Thyroid gland (tissue), 4 donors: ENCODE measurements at regions not wholly inside any gene's neighbourhood (a gene's known extent, or its start where the extent isn't known, plus 50 kb on each side); places are given as distances from the start of the nearest gene placed in this dataset.

Experiments used
- DNase-seq, 2 donors: peaks; one replicate each; pipeline ENCODE4 v3.0.0-alpha.2; 2019
- H3K27ac ChIP-seq, 3 donors: fragments of 200-600 bp; sonication (generic); 1 replicate in 2 of 3; 2 replicates in 1 of 3; pipeline ENCODE4 v1.5.1; 2016 to 2019; ENCODE audit warnings: mild to moderate bottlenecking in 1 of 3, moderate library complexity in 1 of 3
- H3K27me3 ChIP-seq: fragments of 200-600 bp; sonication (generic); one replicate; pipeline ENCODE4 v1.5.1; 2019
- H3K36me3 ChIP-seq, 2 donors: fragments of 200-600 bp; sonication (generic); one replicate each; pipeline ENCODE4 v1.5.1; 2016 to 2019
- H3K4me1 ChIP-seq, 2 donors: fragments of 200-600 bp; sonication (generic); one replicate each; pipeline ENCODE4 v1.5.1; 2017 to 2019
- H3K4me3 ChIP-seq, 3 donors: fragments of 200-600 bp; sonication (generic); replicated peaks in 1 of 3; 1 replicate in 2 of 3; 2 replicates in 1 of 3; pipeline ENCODE4 v1.5.1; 2016; ENCODE audit warnings: mild to moderate bottlenecking in 1 of 3
- H3K9me3 ChIP-seq: fragments of 200-600 bp; sonication (generic); one replicate; pipeline ENCODE4 v1.5.1; 2017
- POLR2A ChIP-seq, 2 donors: fragments of 450-650 bp; IDR thresholded peaks; one replicate each; pipeline ENCODE4 v1.6.1; 2017; ENCODE audit warnings: antibody characterized with exemption in 2 of 2, mild to moderate bottlenecking in 2 of 2, moderate library complexity in 1 of 2
- WGBS, 2 donors: methylation state at CpG; one replicate each; pipeline ENCODE4 v1.1.5; 2017; 5-methylcytosine and 5-hydroxymethylcytosine counted together
- intact Hi-C: fragments of 100-400 bp; cut with DNase I; formaldehyde crosslinking; loops from one replicate; pipeline ENCODE4 v1.15.1; 2023
- TF ChIP-seq, protein P1 (sequence below), 6 experiments: fragments of 200-600 bp in 3 of 6; fragments of 450-650 bp in 3 of 6; sonication (generic) in 3 of 6; IDR thresholded peaks; one replicate each; pipeline ENCODE4 v1.5.1; 2016 to 2019; ENCODE audit warnings: antibody characterized with exemption in 6 of 6, mild to moderate bottlenecking in 2 of 6, inconsistent platforms in 1 of 6, moderate library complexity in 1 of 6

DNA sequence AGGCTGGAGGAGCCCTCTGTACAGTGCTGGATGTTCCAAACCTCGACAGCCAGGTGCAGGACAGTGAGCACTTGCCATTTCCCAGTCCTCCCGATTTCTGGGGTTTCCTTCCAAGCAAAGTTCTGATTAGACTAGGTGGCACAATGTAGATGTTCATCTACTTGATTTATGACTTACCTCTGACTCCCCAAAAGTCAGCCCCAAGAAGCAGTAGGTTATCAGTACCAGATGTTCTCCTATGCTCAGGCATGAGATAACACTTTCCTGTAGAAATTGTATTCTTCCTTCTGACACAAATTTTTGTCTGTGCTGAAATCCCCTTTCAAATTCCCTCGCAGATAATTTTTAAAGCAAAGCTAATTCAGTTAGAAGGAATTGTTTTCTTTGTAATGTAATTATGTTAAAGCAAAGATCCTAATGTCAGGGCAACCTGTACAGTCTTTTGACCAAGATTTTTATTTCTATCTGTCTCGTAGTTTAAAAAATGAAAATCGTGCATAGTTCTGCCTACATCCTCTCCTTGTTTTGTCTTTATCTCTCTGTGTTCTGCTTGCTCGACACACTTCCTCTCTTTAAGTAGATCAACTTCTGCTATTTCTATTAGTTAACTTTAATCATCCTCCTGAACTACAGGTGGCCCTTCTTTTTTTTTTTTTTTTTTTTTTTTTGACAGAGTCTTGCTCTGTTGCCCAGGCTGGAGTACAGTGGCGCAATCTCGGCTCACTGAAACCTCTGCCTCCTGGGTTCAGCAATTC lies 102.4 kb upstream of the PJA2 start:
- Histone ChIP-seq H3K27ac (no peak overlapping the region), H3K4me1 (no peaks in the 10 kb centered on the region), H3K4me3 (no peak overlapping the region), H3K9me3 (no peaks in the 10 kb centered on the region), H3K36me3 (no peaks in the 10 kb centered on the region), H3K27me3 (no peaks in the 10 kb centered on the region)
- intact Hi-C loops, result no loop called here
- 85 to 90% methylated on average over 8 of the region's 8 CpGs for WGBS, 2 donors
- TF ChIP-seq, protein P1, sequence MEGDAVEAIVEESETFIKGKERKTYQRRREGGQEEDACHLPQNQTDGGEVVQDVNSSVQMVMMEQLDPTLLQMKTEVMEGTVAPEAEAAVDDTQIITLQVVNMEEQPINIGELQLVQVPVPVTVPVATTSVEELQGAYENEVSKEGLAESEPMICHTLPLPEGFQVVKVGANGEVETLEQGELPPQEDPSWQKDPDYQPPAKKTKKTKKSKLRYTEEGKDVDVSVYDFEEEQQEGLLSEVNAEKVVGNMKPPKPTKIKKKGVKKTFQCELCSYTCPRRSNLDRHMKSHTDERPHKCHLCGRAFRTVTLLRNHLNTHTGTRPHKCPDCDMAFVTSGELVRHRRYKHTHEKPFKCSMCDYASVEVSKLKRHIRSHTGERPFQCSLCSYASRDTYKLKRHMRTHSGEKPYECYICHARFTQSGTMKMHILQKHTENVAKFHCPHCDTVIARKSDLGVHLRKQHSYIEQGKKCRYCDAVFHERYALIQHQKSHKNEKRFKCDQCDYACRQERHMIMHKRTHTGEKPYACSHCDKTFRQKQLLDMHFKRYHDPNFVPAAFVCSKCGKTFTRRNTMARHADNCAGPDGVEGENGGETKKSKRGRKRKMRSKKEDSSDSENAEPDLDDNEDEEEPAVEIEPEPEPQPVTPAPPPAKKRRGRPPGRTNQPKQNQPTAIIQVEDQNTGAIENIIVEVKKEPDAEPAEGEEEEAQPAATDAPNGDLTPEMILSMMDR (IDR thresholded peaks at IDR 0.05), result no peak
- no peak for TF ChIP-seq POLR2A (IDR thresholded peaks at IDR 0.05)
- no peak for DNase-seq

DNA sequence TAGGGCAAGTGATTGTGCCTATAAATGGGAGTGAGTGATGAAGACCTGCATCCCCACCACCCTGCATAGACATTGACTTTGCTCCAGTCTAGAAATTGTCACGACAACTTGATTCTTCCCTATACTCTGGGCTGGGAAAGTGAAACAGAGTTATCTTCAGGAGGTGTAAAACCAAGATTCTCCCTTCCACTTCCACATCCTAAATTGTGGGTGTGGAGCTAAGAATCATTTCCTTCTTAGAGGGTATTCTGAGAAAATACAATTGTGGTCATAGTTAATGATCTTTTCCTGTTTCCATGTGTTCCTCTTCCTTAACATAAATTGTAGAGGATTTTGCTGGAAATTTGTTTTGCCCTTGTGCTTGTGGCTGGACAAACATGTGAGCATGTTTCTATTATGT lies 96.8 kb upstream of the PJA2 start:
- no peak overlapping the region for H3K27ac ChIP-seq
- no peak overlapping the region for H3K4me3 ChIP-seq
- no peak for TF ChIP-seq POLR2A (IDR thresholded peaks at IDR 0.05)
- TF ChIP-seq, protein P1 (IDR thresholded peaks at IDR 0.05), result no peak
- 86 to 94% methylated on average over 1 of the region's 1 CpG for WGBS, 2 donors
- no peaks in the 10 kb centered on the region for H3K36me3 ChIP-seq
- H3K27me3 ChIP-seq, result no peaks in the 10 kb centered on the region
- H3K9me3 ChIP-seq, result no peaks in the 10 kb centered on the region
- intact Hi-C loops, result no loop called here
- DNase-seq, result no peak
- no peaks in the 10 kb centered on the region for H3K4me1 ChIP-seq

DNA sequence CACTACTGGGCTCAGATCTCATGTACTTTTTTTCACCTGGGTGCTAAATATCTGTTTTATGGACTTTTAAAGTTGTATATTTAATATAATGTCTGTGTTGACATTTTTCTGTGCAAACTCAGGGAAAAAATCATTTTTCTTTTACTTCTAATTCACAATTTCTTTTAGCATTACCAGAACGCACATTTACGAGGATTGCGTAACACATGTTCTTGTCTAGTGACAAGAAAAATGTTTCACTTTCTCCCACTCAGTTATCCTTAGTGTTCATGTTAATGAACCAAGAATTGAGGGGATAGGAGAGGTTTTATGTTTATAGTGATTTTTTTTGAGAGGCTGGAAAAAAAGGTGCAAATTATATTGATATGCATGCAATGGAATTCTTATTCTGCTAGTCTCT lies 86.3 kb upstream of the PJA2 start:
- Histone ChIP-seq H3K36me3 (no peaks in the 10 kb centered on the region), H3K9me3 (no peaks in the 10 kb centered on the region), H3K4me1 (no peaks in the 10 kb centered on the region), H3K27ac (no peak overlapping the region), H3K4me3 (no peak overlapping the region), H3K27me3 (no peaks in the 10 kb centered on the region)
- WGBS, 2 donors, result 86 to 88% methylated on average over 3 of the region's 3 CpGs
- TF ChIP-seq, protein P1 (IDR thresholded peaks at IDR 0.05), result no peak
- no peak for TF ChIP-seq POLR2A (IDR thresholded peaks at IDR 0.05)
- DNase-seq, result no peak
- intact Hi-C loops, result no loop called here

DNA sequence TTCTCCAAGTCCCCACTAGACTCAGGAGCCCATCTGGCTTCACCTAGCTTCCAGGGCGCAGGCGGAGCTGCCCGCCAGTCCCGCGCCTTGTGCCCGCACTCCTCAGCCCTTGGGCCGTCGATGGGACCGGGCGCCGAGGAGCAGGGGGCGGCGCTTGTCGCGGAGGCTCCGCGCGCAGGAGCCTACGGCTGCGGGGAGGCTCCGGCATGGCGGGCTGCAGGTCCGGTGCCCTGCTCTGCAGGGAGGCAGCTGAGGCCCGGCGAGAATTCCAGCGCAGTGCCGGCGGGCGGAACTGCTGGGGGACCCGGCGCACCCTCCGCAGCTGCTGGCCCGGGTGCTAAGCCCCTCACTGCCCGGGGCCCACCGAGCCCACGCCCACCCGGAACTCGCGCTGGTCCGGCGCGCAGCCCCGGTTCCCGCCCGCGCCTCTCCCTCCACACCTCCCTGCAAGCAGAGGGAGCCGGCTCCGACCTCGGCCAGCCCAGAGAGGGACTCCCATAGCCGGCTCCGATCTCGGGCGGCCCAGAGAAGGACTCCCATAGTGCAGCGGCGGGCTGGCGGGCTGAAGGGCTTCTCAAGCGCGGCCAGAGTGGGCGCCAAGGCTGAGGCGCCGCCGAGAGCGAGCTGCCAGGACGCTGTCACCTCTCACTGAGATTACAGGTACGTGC lies 78.1 kb upstream of the PJA2 start:
- no peaks in the 10 kb centered on the region for H3K36me3 ChIP-seq
- WGBS, 2 donors, result 94 to 96% methylated on average over 15 to 19 of the region's 65 CpGs
- H3K4me1 ChIP-seq, result peaks cover 0 to 6% of the 10 kb centered on the region in 2 donors
- DNase-seq, result no peak
- TF ChIP-seq POLR2A (IDR thresholded peaks at IDR 0.05), result no peak
- TF ChIP-seq, protein P1 (IDR thresholded peaks at IDR 0.05), result no peak
- no peaks in the 10 kb centered on the region for H3K9me3 ChIP-seq
- H3K4me3 ChIP-seq, result no peak overlapping the region
- H3K27me3 ChIP-seq, result no peaks in the 10 kb centered on the region
- intact Hi-C loops, result no loop called here
- H3K27ac ChIP-seq, result no peak overlapping the region

DNA sequence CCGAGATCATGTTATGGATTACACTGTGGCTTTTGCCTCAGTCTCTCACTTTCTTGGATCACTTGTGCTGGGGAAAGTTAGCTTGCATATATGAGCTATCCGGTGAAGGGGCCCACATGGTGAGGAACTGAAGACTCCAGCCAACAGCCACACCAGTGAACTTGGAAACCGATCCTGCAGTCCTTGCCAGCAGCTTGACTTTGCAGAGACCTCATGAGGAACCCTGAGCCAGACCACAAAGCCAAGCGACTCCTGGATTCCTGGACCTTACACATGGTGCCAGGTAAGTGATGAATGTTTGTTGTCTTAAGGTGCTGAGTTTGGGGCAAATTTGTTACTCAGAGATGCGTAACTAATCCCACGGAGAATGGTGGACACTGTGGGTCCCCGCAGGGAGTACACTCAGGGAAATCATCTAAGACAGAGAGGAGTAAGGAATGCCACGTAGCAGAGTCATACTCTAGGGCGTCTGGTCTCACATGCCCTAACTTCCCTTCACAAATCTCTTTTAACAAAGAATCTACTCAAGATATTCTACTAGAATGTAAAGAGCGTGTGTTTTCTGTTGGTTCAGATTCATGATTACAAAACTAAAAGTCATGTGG lies 76.5 kb upstream of the PJA2 start:
- no peak for DNase-seq
- H3K27me3 ChIP-seq, result no peaks in the 10 kb centered on the region
- no peak for TF ChIP-seq POLR2A (IDR thresholded peaks at IDR 0.05)
- TF ChIP-seq, protein P1 (IDR thresholded peaks at IDR 0.05), result no peak
- intact Hi-C loops, result no loop called here
- H3K4me1 ChIP-seq, result peaks cover 0 to 6% of the 10 kb centered on the region in 2 donors
- no peak overlapping the region for H3K27ac ChIP-seq
- no peaks in the 10 kb centered on the region for H3K9me3 ChIP-seq
- WGBS, 2 donors, result 90 to 92% methylated on average over 9 to 10 of the region's 10 CpGs
- H3K36me3 ChIP-seq, result no peaks in the 10 kb centered on the region
- no peak overlapping the region for H3K4me3 ChIP-seq
